ENCODE measurements at regions not wholly inside any gene's neighbourhood (a gene's known extent, or its start where the extent isn't known, plus 50 kb on each side); places are given as distances from the start of the nearest gene placed in this dataset.
"Not testable (repeated sequence)": the region's sequence is repeated elsewhere in the genome, so short reads cannot be mapped to it uniquely, and the experiment has no call there.

- TF ChIP-seq, protein P1, sequence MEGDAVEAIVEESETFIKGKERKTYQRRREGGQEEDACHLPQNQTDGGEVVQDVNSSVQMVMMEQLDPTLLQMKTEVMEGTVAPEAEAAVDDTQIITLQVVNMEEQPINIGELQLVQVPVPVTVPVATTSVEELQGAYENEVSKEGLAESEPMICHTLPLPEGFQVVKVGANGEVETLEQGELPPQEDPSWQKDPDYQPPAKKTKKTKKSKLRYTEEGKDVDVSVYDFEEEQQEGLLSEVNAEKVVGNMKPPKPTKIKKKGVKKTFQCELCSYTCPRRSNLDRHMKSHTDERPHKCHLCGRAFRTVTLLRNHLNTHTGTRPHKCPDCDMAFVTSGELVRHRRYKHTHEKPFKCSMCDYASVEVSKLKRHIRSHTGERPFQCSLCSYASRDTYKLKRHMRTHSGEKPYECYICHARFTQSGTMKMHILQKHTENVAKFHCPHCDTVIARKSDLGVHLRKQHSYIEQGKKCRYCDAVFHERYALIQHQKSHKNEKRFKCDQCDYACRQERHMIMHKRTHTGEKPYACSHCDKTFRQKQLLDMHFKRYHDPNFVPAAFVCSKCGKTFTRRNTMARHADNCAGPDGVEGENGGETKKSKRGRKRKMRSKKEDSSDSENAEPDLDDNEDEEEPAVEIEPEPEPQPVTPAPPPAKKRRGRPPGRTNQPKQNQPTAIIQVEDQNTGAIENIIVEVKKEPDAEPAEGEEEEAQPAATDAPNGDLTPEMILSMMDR (conservative IDR thresholded peaks at IDR 0.05; ENCODE audit: control insufficient read depth, insufficient read depth, low read depth, low read length) = no peak
- no peak overlapping the region for H3K4me3 ChIP-seq (ENCODE audit: control insufficient read depth, low read depth, low read length)
- no peak for DNase-seq (ENCODE audit: low read depth)
These were observed 252.3 kb downstream of the KTN1 start for GRCh38 chr14:55832122-55832911.

DNA sequence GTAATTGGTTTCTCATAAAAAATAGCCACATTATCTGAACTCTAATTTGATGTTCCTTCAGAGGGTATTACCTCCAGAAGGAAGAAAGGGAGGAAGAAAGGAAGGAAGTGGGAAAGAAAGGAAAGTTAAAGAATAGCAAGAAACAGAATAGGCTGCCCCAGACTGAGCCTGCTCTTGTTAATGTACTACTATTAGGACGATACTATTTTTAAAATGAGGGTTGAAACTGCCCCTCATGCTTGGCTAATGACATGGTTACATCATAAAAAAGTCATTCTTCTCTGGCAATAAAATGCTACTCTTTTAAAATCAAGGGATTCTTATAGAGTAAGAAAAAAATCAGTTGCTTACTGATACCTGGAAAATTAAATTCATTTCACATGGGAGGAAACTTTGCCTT lies 253.0 kb downstream of the KTN1 start:
- DNase-seq (ENCODE audit: low read depth) = no peak
- TF ChIP-seq, protein P1 (conservative IDR thresholded peaks at IDR 0.05; ENCODE audit: control insufficient read depth, insufficient read depth, low read depth, low read length) = no peak
- H3K4me3 ChIP-seq (ENCODE audit: control insufficient read depth, low read depth, low read length) = no peak overlapping the region

DNA sequence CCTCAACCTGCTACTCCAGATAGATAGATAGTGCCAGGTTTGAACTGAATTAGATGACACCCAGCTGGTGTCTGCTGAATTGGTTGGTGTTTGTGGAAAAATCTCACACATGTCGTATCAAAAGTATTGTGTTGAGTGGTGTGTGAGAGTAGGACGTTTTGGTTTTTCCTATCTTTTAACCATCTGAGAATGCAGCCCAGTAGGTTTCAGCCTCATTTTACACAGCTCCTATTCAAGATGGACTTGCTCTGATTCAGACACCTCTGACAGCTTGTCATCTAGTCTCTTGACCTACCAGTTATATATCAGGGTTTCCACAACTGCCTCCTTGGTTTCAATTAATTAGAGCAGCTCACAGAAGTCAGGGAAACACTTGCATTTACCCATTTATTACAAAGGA lies 254.4 kb downstream of the KTN1 start:
- no peak overlapping the region for H3K4me3 ChIP-seq (ENCODE audit: control insufficient read depth, low read depth, low read length)
- TF ChIP-seq, protein P1 (conservative IDR thresholded peaks at IDR 0.05; ENCODE audit: control insufficient read depth, insufficient read depth, low read depth, low read length) = no peak
- DNase-seq (ENCODE audit: low read depth) = no peak

- no peak for DNase-seq (ENCODE audit: low read depth)
- TF ChIP-seq, protein P1 (conservative IDR thresholded peaks at IDR 0.05; ENCODE audit: control insufficient read depth, insufficient read depth, low read depth, low read length) = no peak
- H3K4me3 ChIP-seq (ENCODE audit: control insufficient read depth, low read depth, low read length) = no peak overlapping the region
These were observed 256.0 kb downstream of the KTN1 start for GRCh38 chr14:55835985-55836384.

- no peak for DNase-seq (ENCODE audit: low read depth)
- TF ChIP-seq, protein P1 (conservative IDR thresholded peaks at IDR 0.05; ENCODE audit: control insufficient read depth, insufficient read depth, low read depth, low read length) = no peak
- no peak overlapping the region for H3K4me3 ChIP-seq (ENCODE audit: control insufficient read depth, low read depth, low read length)
These were observed 257.5 kb downstream of the KTN1 start for GRCh38 chr14:55837467-55837866.

- TF ChIP-seq, protein P1 (conservative IDR thresholded peaks at IDR 0.05; ENCODE audit: control insufficient read depth, insufficient read depth, low read depth, low read length) = no peak
- no peak overlapping the region for H3K4me3 ChIP-seq (ENCODE audit: control insufficient read depth, low read depth, low read length)
- no peak for DNase-seq (ENCODE audit: low read depth)
These were observed 258.6 kb downstream of the KTN1 start for GRCh38 chr14:55838529-55839052.

GRCh38 chr14:55839301-55839947 lies 259.4 kb downstream of the KTN1 start:
- not testable (repeated sequence) for H3K4me3 ChIP-seq (ENCODE audit: control insufficient read depth, low read depth, low read length); DNase-seq (ENCODE audit: low read depth)

Measured in fibroblast of mammary gland (primary cell).